Eye (tissue), 1 donor: ENCODE measurements at regions not wholly inside any gene's neighbourhood (a gene's known extent, or its start where the extent isn't known, plus 50 kb on each side); places are given as distances from the start of the nearest gene placed in this dataset.

Experiments
- DNase-seq: peaks from one replicate; pipeline ENCODE4 v3.0.0-alpha.2; 2015

DNA sequence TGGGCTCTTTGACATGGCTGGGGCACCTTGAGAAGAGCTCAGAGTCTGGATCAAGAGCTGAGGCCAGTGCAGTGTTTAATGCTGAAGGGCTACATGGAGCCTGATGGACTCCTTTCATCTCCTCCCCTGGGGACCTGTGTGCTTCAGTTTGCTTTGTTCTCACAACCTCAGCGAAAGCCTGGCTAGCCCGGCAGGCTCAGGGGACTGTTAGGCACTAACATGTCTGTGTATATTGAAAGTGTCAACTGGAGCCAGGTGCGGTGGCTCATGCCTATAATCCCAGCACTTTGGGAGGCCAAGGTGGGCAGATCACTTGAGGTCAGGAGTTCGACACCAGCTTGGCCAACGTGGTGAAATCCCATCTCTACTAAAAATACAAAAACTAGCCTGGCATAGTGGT lies 194.5 kb downstream of the C1orf94 start:
- peak; percentile 20 for DNase-seq

DNA sequence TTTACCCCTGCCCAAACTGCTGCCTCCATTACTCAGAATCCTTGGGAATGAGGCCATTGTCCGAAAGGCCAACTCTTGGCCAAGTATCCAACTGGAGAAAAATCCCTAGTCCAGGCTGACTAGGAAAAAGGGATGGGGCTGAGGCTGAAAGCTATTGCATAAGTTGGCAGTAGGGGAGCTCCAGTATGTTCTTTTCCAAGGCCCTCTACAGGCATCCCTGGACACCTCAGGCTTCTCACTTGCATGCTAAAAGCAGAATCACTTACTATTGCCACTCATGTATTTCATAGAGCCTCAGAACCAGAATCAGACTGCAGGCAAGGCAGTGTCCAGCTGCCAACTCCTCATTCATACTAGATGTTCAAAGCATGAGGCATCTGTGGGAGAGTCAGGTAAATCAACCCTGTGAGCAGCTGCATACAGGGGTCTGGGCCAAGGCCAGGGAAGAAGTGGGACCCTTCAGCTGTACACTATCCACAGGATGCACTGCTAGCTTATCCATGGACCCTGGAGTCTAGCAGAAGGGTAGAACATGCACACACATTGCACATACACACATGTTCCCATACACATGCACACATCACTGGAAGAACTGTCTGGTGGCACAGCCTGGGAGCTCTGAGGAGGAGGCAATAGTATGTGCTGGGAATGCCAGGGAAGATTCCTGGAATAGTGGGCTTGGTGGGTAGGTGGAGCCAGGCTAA lies 195.3 kb downstream of the C1orf94 start:
- no peak for DNase-seq

DNA sequence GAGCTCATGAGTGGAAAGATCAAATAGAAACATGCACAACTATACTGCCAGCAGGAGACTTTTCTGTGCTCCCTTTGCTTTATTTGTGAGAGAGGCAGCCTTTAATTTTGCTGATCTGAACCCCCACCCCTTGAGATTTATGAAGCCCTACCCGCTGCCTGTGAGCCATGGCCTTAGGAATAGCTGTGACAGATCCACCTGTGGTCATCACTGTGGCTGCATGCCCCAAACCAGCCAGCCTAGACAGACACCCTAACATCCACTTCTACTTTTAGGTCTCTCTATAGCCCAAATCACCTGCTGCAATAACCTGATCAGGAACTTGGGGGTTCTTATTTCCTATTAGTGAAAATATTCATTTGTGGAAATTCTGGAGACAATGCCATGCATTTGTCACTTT lies 196.2 kb downstream of the C1orf94 start:
- no peak for DNase-seq

DNA sequence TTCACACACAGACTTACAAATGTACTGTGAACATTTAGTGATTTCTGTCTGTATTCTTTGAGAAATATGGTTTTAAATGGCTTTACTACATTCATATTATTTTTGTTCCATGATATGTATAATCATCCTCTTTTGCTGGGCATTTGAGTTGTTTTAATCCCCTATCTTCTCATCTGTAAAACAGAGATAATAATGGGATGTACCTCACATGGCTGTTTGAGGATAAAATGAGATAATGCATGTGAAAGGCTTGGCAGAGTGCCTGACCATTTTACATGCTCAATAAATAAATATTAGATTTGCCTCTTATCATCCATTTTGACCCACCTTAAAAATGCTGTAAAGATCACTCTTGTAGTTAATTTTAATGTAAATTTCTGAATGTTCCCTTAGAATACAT lies 197.2 kb downstream of the C1orf94 start:
- DNase-seq = no peak

DNA sequence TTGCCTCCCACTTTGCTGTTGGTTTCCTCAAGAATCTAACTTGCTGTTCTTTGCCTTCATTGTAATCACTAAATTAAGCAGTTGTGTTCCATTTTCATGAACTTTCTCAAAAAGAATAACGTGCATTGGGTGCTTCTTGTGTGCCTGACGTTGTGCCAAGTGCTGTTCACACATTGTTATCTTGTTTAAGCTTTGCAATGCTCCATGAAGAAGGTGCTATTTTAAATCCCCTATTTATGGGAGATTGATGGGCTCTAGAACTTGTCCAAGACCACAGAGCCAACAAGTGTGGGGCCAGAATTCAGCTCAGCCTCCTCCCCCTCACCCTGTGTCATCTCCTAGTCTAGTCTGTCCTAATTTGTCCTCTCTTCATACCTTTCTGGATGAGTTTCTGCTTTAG lies 199.8 kb downstream of the C1orf94 start:
- no peak for DNase-seq

DNA sequence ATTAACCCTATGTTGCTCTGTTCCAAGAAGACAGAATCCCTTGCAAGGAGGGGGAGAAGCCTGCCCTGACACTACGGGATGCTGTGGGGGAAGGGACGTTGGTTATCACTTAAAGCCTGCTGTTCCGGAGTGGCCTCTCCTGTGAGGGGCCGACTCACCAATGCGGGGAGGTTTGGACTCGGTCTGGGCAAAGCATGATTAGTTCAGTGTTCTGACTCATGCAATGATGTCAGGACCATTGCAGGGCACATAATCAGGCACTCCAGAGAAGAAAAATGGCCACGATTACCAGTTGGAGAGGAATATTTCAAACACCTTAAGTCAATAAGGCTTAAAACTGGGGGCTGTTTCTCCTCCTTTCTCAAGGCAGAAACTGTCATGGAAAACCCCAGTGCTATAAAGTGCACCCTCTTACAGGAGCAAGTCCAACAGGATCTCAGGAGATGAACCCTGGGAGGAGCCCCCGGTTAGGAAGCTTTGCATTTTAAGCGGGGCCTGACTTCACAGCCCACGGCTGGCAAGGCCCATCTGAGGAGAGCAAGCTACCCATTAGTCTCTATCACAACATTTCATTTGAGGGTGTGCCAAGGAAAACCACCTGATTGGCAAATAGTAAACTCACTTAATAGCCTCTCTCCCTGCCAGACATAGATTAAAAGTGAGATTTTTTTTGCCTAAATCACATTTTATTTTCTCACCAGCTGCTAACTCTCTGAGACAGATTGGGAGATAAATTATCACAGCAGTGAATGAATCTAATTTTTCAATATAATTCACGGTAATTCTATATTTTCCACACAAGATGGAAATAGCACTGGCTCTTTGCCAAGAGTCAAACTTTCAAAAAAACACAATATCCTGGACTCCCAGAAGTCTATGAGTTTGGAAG lies 202.5 kb downstream of the C1orf94 start:
- DNase-seq = peak; percentile 15

DNA sequence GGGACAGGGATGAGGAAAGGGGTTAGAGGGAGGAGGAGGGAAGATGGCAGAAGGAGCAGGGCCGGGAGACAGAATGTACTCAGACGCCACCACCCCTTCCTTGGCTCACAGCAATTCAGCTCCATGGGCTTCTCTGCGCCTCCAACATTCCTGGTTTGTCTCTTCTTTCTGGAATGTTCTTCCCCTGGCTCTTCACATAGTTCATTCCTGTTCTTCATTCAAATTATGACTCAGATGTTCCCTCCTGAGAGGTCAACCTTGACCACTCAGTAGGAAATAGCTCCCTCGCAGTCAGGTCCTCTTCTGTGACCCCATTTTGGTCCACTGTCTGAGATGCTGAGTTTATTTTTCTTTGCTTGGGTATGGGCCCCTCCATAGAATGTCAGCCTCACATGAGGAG lies 203.2 kb downstream of the C1orf94 start:
- no peak for DNase-seq

DNA sequence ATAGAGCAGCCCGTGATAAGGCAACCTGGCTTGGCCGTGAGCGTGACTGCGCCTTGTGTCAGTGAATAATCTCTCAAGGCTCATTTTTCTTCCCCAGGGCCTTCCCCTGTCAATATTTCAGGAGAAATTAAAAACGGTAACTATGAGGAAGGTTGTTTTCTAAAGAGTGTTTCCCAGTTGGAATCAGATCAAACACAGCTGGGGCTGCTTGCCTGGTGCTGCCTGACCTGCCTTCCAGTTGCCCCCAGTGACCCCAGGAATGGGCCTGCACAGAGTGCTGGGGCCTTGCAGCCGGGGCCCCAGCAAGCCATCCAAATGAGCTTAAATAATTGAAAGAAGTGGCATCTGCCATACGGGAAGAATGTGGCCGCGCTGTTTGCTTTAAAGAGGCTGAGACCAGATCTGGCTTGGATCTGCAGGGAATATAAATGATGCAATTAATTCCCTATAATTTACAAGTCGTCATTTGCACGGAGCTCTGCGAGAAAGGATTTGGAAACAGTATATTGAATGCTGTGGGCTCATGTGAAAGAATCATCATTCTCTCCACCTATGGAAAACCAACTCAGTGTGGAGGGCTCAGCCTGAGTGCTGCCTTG lies 203.9 kb downstream of the C1orf94 start:
- peak; percentile 61 for DNase-seq

DNA sequence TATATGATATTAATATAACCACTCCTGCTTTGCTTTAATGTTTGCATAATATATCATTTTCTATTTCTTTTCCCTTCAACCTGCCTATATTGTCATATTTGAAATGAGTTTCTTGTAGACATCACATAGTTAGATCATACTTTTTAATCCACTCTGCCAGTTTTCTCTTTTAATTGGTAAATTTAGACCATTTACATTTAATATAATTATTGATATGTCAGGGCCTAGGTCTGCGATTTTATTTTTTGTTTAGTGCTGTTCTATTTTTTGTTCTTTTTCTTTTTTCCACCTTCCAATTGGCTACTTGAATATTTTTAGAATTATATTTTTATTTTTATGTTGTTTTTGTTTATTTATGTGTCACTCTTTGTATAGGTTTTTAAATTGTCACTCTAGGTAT lies 213.3 kb downstream of the C1orf94 start:
- DNase-seq = no peak

DNA sequence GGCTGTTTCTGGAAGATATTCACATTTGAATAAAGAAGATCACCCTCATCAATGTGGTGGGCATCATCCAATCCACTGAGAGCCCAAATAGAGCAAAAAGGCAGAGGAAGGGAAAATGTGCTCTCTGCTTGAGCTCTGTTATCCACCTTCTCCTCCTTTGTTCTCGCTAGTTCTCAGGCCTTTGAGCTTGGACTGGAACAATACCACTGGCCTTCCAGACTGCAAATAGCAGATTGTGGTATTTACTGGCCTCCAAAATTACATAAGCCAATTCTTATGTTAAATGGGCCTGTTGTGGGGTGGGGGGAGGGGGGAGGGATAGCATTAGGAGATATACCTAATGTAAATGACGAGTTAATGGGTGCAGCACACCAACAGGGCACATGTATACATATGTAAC lies 219.3 kb downstream of the C1orf94 start:
- no peak for DNase-seq

DNA sequence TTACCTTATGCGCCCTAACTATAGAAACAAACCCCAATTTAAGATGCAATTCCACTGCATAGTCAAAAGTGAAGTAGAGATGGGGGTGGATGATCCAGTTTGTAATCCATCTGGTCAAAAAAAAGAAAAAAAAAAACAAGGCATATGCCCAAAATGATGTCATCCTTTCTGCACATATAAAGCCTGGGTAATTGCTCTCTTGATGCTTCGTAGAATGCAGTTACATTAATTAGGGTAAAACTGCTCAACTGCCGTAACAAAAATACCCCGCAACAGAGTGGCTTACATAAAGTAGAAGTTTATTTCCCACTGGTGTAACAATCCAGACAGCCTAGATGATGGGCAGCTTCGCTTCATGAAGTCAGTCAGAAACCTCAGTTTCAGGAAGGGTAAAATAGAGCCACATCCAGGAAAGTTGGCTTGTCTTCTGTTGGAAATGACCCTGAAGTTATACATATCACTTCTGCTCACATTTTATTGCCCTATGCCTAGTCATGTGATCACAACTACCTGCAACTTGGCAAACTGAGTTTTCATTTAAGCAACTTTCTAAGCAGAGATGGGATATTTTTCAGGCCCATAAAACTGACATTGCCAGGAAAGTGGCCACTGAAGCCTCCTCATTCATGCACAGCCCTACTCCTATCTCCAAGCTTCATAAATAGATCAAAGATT lies 221.7 kb downstream of the C1orf94 start:
- DNase-seq = no peak

DNA sequence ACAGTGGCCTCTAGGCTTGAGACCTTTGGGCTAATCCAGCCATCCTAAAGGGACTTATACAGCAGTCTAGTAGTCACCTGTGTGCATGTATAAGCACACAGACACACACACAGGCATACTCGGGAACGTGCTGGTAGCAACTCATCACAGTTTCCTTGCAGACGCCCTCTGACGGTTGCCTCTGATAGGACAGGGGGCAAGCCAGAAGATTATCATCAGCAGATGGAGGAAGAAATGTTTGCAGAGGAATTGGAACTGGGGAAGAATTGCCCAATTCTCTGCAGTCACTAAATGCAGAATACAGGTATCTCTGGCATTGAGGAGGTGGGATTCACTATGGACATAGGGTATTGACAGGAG lies 222.2 kb downstream of the C1orf94 start:
- no peak for DNase-seq

DNA sequence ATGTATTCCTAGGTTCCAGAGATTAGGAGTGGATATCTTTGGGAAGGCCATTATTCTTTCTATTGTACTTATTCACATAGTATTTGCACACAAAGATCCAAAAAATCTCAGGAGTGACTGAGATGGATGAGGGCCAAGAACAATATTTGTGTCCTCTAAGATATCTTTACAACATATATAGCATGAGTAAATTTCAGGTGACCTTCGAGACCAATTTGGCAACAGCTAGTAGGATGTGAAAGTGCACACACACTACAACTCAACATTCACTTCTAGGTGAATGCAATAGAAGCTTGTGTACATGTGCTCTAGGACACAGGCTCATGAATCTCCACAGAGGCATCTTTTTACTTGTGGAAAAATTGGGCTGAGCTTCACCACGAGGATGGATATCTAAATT lies 224.0 kb downstream of the C1orf94 start:
- DNase-seq = no peak

DNA sequence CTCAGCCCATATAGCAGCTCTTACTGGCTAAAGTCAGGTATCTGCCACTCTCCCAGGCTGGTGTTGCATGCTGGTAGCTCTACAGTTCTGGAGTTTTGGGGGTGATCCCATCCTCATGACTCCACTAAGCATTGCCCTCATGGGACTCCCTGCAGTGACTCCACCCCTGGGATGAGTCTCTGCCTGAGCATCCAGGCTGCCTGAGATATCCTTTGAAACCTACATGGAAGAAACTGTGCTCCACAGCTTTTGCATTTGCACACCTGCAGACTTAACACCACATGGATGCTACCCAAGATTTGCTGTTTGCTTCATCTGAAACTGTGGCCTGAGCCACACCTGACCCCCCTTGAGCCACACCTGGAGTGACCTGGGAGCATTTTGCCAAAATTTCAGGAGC lies 226.4 kb downstream of the C1orf94 start:
- DNase-seq = no peak

DNA sequence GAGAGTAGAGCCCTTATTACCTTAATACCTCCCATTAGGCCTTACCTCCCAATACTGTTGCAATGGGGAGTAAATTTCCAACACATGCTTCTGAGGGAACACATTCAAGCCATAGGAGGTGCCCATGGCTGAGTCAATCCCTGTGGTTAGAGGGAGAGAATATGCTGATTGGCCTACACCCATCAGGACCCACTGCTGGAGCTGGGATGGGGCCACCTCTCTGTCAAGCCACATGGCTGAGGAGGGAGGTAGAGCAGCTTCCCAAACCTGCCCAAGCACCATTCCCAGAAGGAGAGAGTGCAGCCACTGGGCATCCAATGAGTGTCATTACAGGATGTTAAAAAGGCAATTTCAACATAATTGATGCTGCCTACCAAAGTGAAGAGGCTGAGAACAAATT lies 228.1 kb downstream of the C1orf94 start:
- no peak for DNase-seq

DNA sequence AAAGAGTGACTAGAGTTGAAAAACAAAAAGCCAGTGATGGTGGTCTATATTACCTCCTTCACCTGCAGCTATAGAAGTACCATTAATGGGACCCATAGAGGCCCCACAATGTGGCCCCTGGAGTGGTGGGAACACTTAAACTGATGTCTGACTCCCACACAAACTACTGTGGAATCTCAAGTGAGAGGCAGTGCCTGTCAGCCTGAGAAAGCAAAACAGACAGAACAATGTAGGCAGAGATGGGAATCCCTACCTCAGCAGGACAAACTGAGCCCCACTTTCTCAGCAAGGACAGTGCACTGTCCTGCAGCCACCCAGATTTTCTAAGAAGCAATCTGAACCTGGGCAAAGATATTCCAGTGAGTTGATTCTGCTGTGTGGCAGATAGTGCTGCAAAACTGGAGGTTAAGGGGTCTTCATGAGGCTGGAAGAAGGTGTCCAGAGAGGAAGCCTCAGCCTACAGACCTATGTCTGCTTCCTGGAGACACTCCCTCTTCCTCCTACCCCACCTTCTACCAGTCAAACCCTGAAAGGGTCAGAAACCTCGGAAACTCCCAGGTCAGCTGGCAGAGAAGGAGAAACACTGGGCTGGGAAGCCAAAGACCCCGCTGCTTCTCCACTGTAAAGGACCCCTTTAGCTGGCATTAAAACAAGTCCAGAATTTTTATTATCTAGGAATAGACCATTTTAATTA lies 228.7 kb downstream of the C1orf94 start:
- DNase-seq = no peak

DNA sequence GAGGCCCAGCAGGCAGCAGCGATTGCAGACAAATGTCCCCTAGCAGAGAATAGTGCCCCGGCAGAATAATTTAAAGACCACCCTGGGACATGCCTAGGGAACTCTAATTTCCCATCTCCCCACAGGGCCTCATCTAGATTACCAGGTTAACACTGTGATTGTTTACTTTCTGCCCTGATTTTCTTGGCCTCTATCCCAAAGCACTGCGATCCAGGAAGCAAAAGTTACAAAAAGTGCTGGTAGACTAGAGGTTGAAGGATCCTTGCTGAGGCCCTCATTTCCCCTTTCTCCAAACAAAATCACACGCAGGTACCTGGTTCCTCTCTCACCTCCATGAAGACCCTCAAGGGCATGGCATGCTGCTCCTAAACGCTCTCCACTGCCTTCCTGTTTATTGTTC lies 229.7 kb downstream of the C1orf94 start:
- no peak for DNase-seq

DNA sequence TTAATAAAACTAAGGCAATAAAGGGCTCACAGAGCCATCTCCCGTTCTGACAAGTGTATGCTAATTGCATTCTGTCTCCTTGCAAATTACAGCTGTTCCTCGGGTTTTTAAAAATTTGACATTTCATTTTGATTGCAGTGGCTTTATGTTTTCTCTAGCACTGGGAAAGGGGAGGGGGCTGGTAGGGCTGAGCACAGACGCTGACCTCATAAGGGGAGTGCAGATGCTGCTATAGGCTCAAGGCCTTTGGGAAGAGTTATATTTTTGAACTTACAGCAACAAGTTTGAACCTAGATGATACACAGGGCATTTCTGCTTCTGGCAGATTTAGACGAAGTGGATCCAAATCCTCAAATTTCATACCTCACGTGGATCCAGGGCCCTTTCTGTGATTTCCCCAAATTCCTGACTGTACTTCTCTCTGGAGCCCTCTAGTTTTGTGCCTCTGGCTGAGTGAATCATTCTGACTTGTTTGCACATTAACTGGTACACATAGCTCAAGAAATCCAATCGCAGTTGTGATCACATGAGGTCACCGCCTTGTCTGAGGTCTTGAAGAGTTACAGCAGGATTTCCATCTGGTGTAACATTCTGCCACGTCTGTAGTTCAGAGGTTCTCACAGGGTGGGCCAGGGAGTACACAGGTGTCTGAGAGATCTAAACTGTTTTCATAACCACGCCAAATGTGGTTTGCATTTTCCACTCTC lies 230.3 kb downstream of the C1orf94 start:
- peak; percentile 25 for DNase-seq

DNA sequence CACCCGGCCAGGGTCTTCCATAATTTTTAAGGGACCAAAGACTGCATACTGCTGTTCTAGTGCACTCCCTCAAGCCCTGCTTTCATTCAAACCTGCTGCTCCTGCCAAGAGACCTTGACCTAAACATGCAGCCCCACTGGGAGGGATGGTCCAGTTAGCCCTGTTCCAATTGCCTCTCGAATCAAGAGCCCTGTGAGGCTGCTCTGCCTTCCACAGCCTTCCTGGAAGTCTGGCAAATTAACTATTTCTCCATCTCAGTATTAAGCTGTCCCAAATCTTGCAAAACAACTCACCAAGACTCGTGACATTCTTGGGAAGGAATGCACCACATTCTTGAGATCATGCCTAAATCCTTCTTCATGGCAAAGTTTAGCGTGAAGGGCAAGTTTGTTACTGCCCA lies 231.3 kb downstream of the C1orf94 start:
- DNase-seq = no peak

DNA sequence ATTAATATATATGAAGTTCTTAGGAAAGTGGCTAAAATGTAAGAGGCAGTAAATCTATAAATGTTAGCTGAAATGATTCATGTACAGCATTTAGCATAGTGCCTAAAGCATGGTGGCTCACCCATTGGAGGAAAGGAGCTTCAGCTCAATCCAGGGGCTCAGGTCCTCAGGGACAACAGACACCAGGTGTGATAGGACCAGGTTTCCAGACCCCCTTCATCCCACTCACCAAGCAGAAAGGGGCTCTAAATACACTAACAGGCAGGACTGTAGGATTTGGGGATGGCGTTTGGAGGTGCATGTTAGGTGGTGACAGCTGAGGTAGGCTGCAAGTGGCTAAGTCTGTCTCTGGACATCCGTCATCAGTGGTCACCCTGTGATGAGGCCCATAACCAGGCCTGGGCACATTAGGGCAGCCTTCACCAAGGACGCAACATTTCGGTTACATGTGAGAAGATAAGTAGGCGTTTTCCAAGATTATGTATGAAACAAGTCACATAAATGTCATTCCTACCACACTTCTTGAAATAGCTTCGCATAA lies 233.1 kb downstream of the C1orf94 start:
- DNase-seq = no peak

DNA sequence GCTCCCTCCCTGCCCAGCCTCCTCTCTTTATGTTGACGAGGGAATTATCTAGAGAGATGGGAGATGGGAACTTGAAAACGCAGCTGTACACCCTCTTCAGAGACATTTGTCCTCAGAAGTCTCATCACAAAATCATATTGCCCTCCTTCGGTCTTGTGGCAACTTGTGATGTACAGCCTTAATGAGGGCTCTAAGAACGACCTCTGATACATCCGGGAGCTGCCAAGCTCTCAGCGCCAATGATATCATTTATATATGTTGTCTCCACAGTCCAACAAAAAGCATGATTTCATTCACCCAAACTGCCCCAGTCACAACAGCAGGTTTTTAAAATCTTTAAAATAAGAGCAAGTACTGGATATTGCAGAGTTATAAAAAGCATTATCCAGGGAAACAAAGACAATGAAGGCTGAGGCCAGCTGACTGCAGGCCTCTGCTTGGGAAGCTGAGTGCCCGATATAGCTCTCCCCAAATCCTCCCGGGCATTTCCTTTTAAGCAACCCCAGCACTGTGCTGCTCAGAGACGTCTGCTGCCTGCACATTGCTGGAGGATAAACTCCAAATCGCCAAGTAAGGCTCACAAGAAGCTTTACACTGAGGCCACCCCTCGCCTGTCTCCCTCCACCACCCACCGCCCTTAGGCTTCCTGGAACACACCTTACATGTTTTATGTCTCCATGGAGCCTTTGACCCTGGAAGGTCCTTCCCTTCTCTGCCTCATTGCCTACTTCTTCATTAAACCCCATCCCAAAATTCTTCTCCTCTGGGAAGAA lies 236.1 kb downstream of the C1orf94 start:
- no peak for DNase-seq
